WTC11 (cell line): ENCODE measurements at regions not wholly inside any gene's neighbourhood (a gene's known extent, or its start where the extent isn't known, plus 50 kb on each side); places are given as distances from the start of the nearest gene placed in this dataset.

Experiments used
- ATAC-seq: fragments of 200-7000 bp; cut with Tn5 transposase; 2 replicates; pipeline ENCODE4 v1.10.0; 2021; ENCODE audit warnings: mild to moderate bottlenecking, moderate library complexity
- CTCF ChIA-PET: fragments of 300-600 bp; sonication (Branson Sonifier 250); formaldehyde crosslinking; loops from one replicate; lab custom pipeline; 2021; ENCODE audit warnings: antibody characterized with exemption; lab: Charles Lee
- POLR2A ChIA-PET: fragments of 350-600 bp; sonication (Branson Sonifier 250); formaldehyde crosslinking; loops from one replicate; lab custom pipeline; 2021; ENCODE audit warnings: antibody characterized with exemption; lab: Charles Lee
- DNase-seq: peaks from one replicate; pipeline ENCODE4 v3.0.0; 2021; ENCODE audit warnings: low spot score
- H3K27ac Mint-ChIP-seq: 2 replicates; pipeline ENCODE4 v1.8.0; 2021; ENCODE audit warnings: mixed read lengths
- H3K27me3 Mint-ChIP-seq: 2 replicates; pipeline ENCODE4 v1.8.0; 2021; ENCODE audit warnings: low read depth, mild to moderate bottlenecking, moderate library complexity, mixed read lengths
- H3K36me3 Mint-ChIP-seq: 2 replicates; pipeline ENCODE4 v1.8.0; 2021; ENCODE audit warnings: mixed read lengths
- H3K4me1 Mint-ChIP-seq: 2 replicates; pipeline ENCODE4 v1.8.0; 2022; ENCODE audit warnings: mixed read lengths
- H3K4me3 Mint-ChIP-seq: 2 replicates; pipeline ENCODE4 v1.8.0; 2021; ENCODE audit warnings: mild to moderate bottlenecking, moderate library complexity, mixed read lengths
- H3K9me3 Mint-ChIP-seq: 2 replicates; pipeline ENCODE4 v1.8.0; 2021; ENCODE audit warnings: mixed read lengths
- CREB1 ChIP-seq: sonication (generic); formaldehyde crosslinking; IDR thresholded peaks from 2 replicates; pipeline ENCODE4 v1.8.0; 2023; ENCODE audit warnings: mild to moderate bottlenecking, missing genetic modification reagents
- CREM ChIP-seq: sonication (generic); formaldehyde crosslinking; IDR thresholded peaks from 2 replicates; pipeline ENCODE4 v1.8.1; 2022; ENCODE audit warnings: mild to moderate bottlenecking, missing genetic modification reagents, moderate library complexity
- E2F4 ChIP-seq: sonication (generic); formaldehyde crosslinking; IDR thresholded peaks from 2 replicates; pipeline ENCODE4 v1.8.1; 2022; ENCODE audit warnings: low read depth, mild to moderate bottlenecking, moderate library complexity, missing genetic modification reagents, borderline replicate concordance
- ELF4 ChIP-seq: sonication (generic); formaldehyde crosslinking; IDR thresholded peaks from 2 replicates; pipeline ENCODE4 v1.8.1; 2022; ENCODE audit warnings: low read depth, mild to moderate bottlenecking, moderate library complexity, missing genetic modification reagents
- FOXJ3 ChIP-seq: sonication (generic); formaldehyde crosslinking; IDR thresholded peaks from 2 replicates; pipeline ENCODE4 v1.9.0; 2021; ENCODE audit warnings: missing genetic modification reagents, mild to moderate bottlenecking, borderline replicate concordance
- FOXP4 ChIP-seq: sonication (generic); formaldehyde crosslinking; IDR thresholded peaks from 2 replicates; pipeline ENCODE4 v1.8.0; 2022; ENCODE audit warnings: mild to moderate bottlenecking, missing genetic modification reagents
- HMGXB4 ChIP-seq: sonication (generic); formaldehyde crosslinking; IDR thresholded peaks from 2 replicates; pipeline ENCODE4 v1.8.1; 2023; ENCODE audit warnings: mild to moderate bottlenecking, moderate library complexity, missing genetic modification reagents
- NR2C2 ChIP-seq: sonication (generic); formaldehyde crosslinking; IDR thresholded peaks from 2 replicates; pipeline ENCODE4 v1.8.0; 2022; ENCODE audit warnings: mild to moderate bottlenecking, missing genetic modification reagents
- OVOL2 ChIP-seq: fragments of 250-450 bp; sonication (Bioruptor Pico); IDR thresholded peaks from 2 replicates; pipeline ENCODE4 v1.9.0; 2021; ENCODE audit warnings: mild to moderate bottlenecking, borderline replicate concordance
- RORB ChIP-seq: fragments of 250-450 bp; sonication (Bioruptor Pico); IDR thresholded peaks from 2 replicates; pipeline ENCODE4 v1.9.0; 2021; ENCODE audit warnings: mild to moderate bottlenecking
- SMAD4 ChIP-seq: sonication (generic); formaldehyde crosslinking; IDR thresholded peaks from 2 replicates; pipeline ENCODE4 v1.8.0; 2022; ENCODE audit warnings: mild to moderate bottlenecking, missing genetic modification reagents
- TEAD1 ChIP-seq: sonication (generic); formaldehyde crosslinking; IDR thresholded peaks from 2 replicates; pipeline ENCODE4 v1.8.0; 2022; ENCODE audit warnings: mild to moderate bottlenecking, missing genetic modification reagents
- TEAD4 ChIP-seq: sonication (generic); formaldehyde crosslinking; IDR thresholded peaks from 2 replicates; pipeline ENCODE4 v1.8.0; 2022; ENCODE audit warnings: mild to moderate bottlenecking, missing genetic modification reagents
- ZBTB21 ChIP-seq: sonication (generic); formaldehyde crosslinking; IDR thresholded peaks from 2 replicates; pipeline ENCODE4 v1.8.1; 2023; ENCODE audit warnings: mild to moderate bottlenecking, missing genetic modification reagents, borderline replicate concordance
- ZNF219 ChIP-seq: sonication (generic); formaldehyde crosslinking; IDR thresholded peaks from 2 replicates; pipeline ENCODE4 v1.8.0; 2023; ENCODE audit warnings: missing genetic modification reagents, mild to moderate bottlenecking, borderline replicate concordance
- ZNF423 ChIP-seq: fragments of 250-450 bp; sonication (Bioruptor Pico); IDR thresholded peaks from 2 replicates; pipeline ENCODE4 v2.1.2; 2022; ENCODE audit warnings: mild to moderate bottlenecking, moderate library complexity
- TF ChIP-seq, protein P1 (sequence below): sonication (generic); formaldehyde crosslinking; IDR thresholded peaks from 2 replicates; pipeline ENCODE4 v1.8.1; 2022; ENCODE audit warnings: mild to moderate bottlenecking, moderate library complexity, missing genetic modification reagents
- TF ChIP-seq, protein P2 (sequence below): sonication (generic); formaldehyde crosslinking; IDR thresholded peaks from 2 replicates; pipeline ENCODE4 v1.8.1; 2022; ENCODE audit warnings: missing genetic modification reagents, borderline replicate concordance
- TF ChIP-seq, protein P3 (sequence below): sonication (generic); formaldehyde crosslinking; IDR thresholded peaks from 2 replicates; pipeline ENCODE4 v1.8.1; 2023; ENCODE audit warnings: mild to moderate bottlenecking, missing genetic modification reagents

GRCh38 chr5:29389993-29390392 is 1803.5 kb upstream of the CDH6 start:
- Mint-ChIP-seq H3K4me3 (no peak overlapping the region), H3K27me3 (no peaks in the 10 kb centered on the region), H3K9me3 (peaks cover 15% of the 10 kb centered on the region), H3K27ac (no peak overlapping the region), H3K4me1 (0 out of 2 replicates have a peak, but pooled peaks cover 4% of the 10 kb centered on the region), H3K36me3 (no peaks in the 10 kb centered on the region; the same call in none of the 2 replicates)
- ChIA-PET POLR2A (no interaction called here), CTCF (no interaction called here)
- DNase-seq, result no peak
- ATAC-seq, result no peak
- TF ChIP-seq, protein P1, sequence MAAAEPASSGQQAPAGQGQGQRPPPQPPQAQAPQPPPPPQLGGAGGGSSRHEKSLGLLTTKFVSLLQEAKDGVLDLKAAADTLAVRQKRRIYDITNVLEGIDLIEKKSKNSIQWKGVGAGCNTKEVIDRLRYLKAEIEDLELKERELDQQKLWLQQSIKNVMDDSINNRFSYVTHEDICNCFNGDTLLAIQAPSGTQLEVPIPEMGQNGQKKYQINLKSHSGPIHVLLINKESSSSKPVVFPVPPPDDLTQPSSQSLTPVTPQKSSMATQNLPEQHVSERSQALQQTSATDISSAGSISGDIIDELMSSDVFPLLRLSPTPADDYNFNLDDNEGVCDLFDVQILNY, result no peak
- no peak for TF ChIP-seq ZNF219 (CRISPR knock-in tag)
- no peak for TF ChIP-seq TEAD4 (CRISPR knock-in tag)
- no peak for TF ChIP-seq ELF4 (CRISPR knock-in tag)
- TF ChIP-seq RORB (CRISPR knock-in tag), result no peak
- TF ChIP-seq, protein P2, sequence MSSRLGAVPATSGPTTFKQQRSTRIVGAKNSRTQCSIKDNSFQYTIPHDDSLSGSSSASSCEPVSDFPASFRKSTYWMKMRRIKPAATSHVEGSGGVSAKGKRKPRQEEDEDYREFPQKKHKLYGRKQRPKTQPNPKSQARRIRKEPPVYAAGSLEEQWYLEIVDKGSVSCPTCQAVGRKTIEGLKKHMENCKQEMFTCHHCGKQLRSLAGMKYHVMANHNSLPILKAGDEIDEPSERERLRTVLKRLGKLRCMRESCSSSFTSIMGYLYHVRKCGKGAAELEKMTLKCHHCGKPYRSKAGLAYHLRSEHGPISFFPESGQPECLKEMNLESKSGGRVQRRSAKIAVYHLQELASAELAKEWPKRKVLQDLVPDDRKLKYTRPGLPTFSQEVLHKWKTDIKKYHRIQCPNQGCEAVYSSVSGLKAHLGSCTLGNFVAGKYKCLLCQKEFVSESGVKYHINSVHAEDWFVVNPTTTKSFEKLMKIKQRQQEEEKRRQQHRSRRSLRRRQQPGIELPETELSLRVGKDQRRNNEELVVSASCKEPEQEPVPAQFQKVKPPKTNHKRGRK (CRISPR knock-in tag), result no peak
- no peak for TF ChIP-seq E2F4 (CRISPR knock-in tag)
- no peak for TF ChIP-seq OVOL2 (CRISPR knock-in tag)
- no peak for TF ChIP-seq ZNF423 (CRISPR knock-in tag)
- no peak for TF ChIP-seq ZBTB21 (CRISPR knock-in tag)
- TF ChIP-seq SMAD4 (CRISPR knock-in tag), result no peak
- no peak for TF ChIP-seq CREB1
- TF ChIP-seq TEAD1 (CRISPR knock-in tag), result no peak
- no peak for TF ChIP-seq NR2C2
- no peak for TF ChIP-seq HMGXB4 (CRISPR knock-in tag)
- no peak for TF ChIP-seq FOXP4 (CRISPR knock-in tag)
- TF ChIP-seq CREM (CRISPR knock-in tag), result no peak
- no peak for TF ChIP-seq FOXJ3 (CRISPR knock-in tag)
- TF ChIP-seq, protein P3, sequence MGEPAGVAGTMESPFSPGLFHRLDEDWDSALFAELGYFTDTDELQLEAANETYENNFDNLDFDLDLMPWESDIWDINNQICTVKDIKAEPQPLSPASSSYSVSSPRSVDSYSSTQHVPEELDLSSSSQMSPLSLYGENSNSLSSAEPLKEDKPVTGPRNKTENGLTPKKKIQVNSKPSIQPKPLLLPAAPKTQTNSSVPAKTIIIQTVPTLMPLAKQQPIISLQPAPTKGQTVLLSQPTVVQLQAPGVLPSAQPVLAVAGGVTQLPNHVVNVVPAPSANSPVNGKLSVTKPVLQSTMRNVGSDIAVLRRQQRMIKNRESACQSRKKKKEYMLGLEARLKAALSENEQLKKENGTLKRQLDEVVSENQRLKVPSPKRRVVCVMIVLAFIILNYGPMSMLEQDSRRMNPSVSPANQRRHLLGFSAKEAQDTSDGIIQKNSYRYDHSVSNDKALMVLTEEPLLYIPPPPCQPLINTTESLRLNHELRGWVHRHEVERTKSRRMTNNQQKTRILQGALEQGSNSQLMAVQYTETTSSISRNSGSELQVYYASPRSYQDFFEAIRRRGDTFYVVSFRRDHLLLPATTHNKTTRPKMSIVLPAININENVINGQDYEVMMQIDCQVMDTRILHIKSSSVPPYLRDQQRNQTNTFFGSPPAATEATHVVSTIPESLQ (CRISPR knock-in tag), result no peak
- TF ChIP-seq, all 79 proteins: peak for 0
